SK-N-MC (cell line): ENCODE measurements at regions not wholly inside any gene's neighbourhood (a gene's known extent, or its start where the extent isn't known, plus 50 kb on each side); places are given as distances from the start of the nearest gene placed in this dataset.

Experiments
- FOXP2 ChIP-seq: optimal IDR thresholded peaks from 2 replicates; pipeline ENCODE3; 2011; ENCODE audit warnings: mild to moderate bottlenecking, moderate library complexity; ENCODE audit not compliant: insufficient read depth; ENCODE audit errors: extremely low read length, control extremely low read depth
- POLR2AphosphoS5 ChIP-seq: IDR thresholded peaks from 2 replicates; pipeline ENCODE4 v1.6.1; 2012; ENCODE audit warnings: mild to moderate bottlenecking, low read depth, low read length, borderline replicate concordance

GRCh38 chr12:124470139-124470538 is 97.3 kb downstream of the NCOR2 start:
- TF ChIP-seq POLR2AphosphoS5, result no peak
- TF ChIP-seq FOXP2, result no peak
